AG09309 (cell line): ENCODE measurements at regions not wholly inside any gene's neighbourhood (a gene's known extent, or its start where the extent isn't known, plus 50 kb on each side); places are given as distances from the start of the nearest gene placed in this dataset.

Experiments
- DNase-seq: peaks from one replicate; pipeline ENCODE4 v3.0.0-alpha.2; 2010; ENCODE audit warnings: low read depth
- H3K4me3 ChIP-seq: 2 replicates; pipeline ENCODE4 v1.5.1; 2011; ENCODE audit warnings: mild to moderate bottlenecking, low read depth, low read length, moderate library complexity; ENCODE audit not compliant: control insufficient read depth
- CTCF ChIP-seq: IDR thresholded peaks from 2 replicates; pipeline ENCODE4 v1.5.1; 2011; ENCODE audit warnings: mild to moderate bottlenecking, low read depth, low read length, inconsistent platforms; ENCODE audit not compliant: insufficient read depth, control insufficient read depth; ENCODE audit errors: missing control alignments

- TF ChIP-seq CTCF: no peak
- no peak overlapping the region for H3K4me3 ChIP-seq
- DNase-seq: peak; percentile 69
Measured at GRCh38 chr5:98110282-98110691, 663.2 kb upstream of the RGMB start.

- DNase-seq: no peak
- H3K4me3 ChIP-seq: no peak overlapping the region
- TF ChIP-seq CTCF: no peak
Measured at GRCh38 chr5:98110791-98111190, 662.7 kb upstream of the RGMB start.

GRCh38 chr5:98111686-98112085 lies 661.8 kb upstream of the RGMB start:
- DNase-seq: no peak
- peak; percentile 15 for TF ChIP-seq CTCF
- no peak overlapping the region for H3K4me3 ChIP-seq

GRCh38 chr5:98121036-98121936 lies 652.2 kb upstream of the RGMB start:
- DNase-seq: no peak
- no peak for TF ChIP-seq CTCF
- no peak overlapping the region for H3K4me3 ChIP-seq

GRCh38 chr5:98128271-98128670 lies 645.2 kb upstream of the RGMB start:
- TF ChIP-seq CTCF: no peak

GRCh38 chr5:98128846-98129245 lies 644.6 kb upstream of the RGMB start:
- H3K4me3 ChIP-seq: no peak overlapping the region
- no peak for DNase-seq
- no peak for TF ChIP-seq CTCF

More at GRCh38 chr5:98128271-98128670, 645.2 kb upstream of the RGMB start:
- H3K4me3 ChIP-seq: no peak overlapping the region
- no peak for DNase-seq
